NCI-H2029 (cell line): ENCODE measurements at regions not wholly inside any gene's neighbourhood (a gene's known extent, or its start where the extent isn't known, plus 50 kb on each side); places are given as distances from the start of the nearest gene placed in this dataset.

Experiments
- DNase-seq: peaks from one replicate; lab custom pipeline; 2025; lab: John Stamatoyannopoulos, UW

DNA sequence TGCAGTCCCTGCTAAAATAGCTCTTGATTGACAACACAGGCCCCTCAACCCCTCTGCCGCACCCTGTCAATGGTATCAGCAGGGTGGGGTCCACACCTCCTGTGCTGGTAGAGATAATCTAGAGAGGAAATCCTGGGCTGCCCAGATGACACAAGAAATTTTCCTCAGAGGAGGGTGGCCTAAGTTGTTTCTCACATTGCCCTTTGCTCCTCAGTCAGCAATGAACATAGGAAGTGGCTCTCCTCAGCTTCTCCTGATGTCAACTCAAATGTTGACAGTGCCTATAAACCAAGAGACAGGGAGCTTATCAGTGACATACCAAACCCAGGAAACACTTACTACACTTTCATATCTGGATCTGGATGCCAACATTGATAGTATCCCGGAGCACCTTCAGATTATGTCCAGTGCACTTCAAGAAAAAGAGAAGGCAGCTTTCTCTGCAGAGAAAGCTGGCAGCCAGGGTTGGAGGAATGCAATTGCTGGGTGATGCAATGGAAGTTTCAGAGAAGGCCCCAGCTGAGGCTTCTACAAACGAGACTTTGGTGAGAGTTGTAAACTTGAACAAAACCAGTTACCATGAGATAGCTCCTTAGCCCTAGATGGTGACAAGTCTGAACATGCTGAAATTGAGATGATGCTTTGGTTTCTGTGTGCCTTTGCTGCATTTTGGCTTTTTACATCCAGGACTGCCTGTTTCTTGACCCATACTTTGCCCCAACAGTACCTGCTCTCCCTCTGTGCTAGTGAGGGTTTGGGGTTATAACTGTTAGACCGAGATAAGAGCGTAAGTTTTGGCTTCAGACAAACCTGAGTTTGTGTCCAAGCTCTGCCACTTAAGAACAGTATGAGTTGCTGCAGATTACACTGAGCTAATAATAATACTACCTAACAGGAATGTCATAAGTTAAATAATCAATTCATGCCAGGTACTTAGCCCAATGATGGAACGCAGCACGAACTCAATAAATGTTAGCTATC lies 183.5 kb downstream of the NUAK1 start:
- no peak for DNase-seq

DNA sequence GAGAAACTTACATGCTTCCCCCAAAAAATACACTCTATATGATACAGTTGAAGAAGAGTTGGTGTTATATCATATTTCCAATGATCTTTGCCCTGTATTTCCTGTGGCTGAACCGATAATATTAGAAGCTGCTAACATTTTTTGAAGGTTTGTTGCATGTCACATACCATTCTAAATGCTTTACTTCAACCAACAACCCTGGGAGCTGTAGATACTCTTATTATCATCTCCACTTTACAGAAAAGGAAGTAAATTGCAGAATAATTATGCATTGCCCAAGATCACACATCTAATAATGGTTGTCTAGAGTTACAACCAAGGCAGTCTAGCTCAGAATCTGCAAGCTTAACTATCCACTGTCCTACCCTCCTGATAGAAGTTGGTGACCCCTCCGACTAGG lies 182.8 kb downstream of the NUAK1 start:
- no peak for DNase-seq

DNA sequence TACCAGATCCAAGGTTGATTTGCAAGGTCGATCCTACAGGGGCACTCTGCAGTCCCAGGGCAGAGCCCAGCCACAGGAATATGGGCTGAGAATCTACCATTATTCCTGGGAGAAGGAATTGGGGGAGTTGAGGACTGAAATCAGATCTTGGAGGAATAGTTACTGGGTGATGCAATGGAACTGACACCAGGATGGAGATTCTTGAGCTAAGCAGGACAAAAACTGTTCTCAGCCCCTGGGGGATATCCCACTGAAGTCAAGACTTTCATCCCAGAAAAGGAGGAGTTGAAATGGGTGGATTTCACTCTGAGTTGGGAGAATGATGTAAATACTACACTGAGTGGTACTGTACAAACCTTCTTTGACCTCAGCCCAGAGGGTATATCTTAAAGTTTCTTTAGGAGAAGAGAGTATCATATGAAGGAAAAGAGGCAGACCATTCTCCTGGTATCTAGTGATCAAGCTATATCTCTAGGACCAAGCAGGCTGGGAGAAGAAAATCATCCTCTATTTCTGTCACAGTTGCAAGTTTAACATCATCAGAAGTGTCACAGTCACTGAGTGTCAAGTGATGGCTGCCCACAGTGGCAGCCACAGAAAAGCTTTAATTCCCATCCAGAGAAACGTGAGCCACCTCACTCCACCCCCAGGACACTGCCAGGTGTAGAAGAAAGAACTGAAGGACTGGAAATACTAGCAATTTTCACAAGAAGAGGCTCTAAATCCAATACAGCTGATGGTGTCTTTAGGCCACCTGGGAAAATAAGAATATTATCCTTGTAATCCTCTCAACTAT lies 181.9 kb downstream of the NUAK1 start:
- DNase-seq: no peak

DNA sequence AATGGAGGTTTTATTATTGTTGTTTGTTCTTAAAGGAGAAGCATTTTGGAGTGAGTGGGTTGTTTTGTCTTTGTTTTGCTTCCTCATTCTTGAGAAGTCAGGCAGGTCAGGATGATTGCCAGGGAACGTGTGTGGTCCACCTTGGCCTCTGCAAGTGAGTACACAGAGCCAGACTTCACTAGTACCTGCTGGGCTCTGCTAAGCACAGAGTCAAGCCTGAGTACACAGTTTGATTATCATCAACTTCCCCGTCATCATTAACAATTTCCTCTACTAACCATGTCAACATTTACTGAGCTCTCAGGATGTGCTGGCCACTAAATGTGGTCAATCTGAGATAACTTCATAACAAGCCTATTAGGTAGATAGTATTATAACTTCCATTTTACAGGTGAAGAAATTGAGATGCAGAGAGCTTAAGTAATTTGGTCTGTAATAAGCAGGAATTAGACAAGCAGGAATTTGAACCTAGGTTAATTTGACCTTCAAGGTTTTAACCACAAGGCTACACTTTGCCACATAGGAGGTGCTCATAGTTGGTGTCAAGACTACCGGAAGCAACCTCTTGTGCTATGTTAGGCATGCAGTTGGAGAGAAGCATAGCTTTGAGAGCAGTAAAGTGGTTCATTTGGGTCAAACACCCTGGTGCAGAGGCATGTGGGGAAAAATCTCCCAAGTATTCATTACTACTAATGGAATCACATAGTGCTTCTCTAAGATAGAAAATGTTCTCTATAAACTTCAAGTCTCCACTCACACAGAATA lies 178.3 kb downstream of the NUAK1 start:
- peak; percentile 83 for DNase-seq

DNA sequence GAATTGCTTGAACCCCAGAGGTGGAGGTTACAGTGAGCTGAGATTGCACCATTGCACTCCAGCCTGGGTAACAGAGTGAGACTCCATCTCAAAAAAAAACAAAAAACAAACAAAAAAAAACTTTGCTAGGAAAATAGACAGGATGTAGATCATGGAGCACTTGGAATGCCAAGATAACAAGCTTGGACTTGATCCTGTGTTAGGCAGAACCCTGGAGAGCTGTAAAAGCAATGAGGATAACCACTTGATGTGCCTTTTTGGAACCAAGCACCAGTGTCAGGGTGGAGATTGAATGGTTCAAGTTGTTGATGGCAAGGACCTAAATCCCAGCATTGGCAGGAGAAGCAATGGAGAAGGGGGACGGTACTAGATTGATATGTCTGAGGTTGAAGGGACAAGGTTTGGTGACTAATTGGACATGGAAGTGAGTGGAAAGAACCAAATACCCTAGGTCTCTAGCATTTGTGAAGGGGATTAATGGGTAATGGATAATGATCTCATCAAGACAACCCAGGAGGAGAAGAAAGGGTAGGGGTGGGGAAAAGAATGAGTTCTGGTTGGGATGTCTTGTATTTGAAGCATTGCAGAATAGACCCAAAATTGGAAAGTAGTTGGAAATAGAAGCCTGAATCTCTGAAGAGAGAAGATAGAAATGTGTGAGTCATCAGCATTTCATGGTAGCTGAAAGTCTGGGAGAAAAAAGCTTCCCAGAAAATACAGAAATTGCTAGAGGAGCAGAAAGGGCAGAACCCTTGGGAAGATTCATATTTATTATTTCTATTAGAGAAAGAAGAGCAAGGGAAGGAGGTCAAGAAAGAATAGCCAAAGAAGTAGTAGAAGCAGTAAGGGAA lies 176.7 kb downstream of the NUAK1 start:
- DNase-seq: no peak

DNA sequence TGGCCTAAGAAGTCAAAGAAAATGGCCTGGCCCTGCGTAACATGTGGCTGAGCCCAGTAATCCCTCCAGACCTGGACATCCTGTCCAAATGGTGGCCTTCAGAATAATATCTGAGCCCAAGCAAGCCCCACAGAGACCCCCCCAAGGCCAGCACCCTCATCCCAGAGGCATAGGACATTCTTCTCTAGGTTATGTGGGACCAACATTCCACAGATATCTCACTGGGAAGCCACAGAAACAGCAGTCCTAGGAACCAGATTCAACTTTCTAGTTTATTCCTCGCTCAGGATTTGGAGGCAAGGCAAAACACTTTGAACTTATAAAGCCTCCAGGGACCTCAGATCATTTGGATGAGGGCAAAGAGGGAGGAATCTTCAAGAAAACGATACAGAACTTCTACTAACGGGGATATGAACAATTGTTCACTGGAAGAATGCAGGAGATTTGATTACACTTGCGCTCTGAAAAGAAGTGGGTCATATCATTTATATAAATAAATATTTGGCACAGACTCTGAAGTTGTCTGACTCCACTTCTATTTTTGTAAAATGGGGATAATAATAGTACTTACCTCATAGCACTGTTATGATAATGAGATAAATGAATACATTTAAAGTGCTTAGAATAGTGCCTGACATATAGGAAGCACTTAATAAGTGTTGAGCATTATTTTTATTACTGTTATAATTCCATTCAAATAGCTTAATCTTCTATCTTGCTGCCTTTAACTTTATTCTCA lies 171.5 kb downstream of the NUAK1 start:
- DNase-seq: no peak

DNA sequence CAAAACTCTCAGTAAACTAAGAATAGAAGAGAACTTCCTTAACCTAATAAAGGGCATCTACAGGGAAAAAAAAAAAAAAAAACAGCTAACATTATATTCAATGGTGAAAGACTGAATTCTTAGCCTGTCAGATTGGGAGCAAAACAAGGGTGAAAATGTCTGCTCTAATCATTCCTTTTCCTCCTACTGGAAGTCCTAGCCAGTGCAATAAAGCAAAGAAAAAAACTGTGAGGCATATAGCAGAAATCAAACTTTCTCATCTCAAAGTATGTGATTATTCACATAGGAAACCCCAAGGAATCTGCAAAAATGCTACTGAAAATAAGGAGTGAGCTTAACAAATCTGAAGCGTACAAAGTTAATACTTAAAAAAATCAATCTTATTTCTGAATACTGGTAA lies 170.7 kb downstream of the NUAK1 start:
- no peak for DNase-seq

DNA sequence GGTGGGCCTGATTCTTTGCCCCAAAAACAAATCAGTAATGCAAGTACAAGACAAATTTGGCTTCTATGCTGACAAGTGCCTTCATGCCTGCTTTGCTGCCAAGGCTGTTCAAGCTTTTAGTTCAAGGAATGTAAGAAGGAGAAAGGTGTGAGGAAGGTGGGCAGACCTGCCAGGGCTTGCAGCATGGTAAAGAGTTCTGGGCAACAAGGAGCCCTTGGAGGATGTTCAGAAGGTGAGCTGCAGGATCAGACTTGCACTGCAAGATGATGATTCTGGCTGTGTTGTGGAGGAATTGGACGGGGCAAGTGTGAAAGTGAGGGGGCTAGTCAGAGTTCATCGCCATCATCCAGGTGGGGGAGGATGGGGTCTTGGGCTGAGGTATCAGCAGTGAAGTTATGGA lies 167.9 kb downstream of the NUAK1 start:
- DNase-seq: no peak

DNA sequence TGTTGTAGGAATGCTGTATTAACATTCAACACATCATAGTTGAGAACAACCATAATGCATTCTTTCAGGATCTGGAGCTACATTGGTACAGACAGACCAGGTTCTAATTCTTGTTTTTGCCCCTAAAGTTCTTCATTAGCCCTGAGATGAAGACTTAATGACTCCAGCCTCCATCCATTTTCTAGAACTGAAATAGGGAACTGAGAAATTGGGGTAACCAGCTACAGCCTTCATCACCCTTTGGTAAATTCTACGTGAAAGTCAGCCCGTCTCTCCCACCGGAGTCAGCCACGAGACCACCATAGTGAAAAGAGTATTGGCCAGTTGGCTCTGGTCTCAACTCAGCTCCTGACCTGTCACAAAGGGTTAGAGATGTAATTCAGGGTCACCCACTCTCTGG lies 164.0 kb downstream of the NUAK1 start:
- DNase-seq: no peak

DNA sequence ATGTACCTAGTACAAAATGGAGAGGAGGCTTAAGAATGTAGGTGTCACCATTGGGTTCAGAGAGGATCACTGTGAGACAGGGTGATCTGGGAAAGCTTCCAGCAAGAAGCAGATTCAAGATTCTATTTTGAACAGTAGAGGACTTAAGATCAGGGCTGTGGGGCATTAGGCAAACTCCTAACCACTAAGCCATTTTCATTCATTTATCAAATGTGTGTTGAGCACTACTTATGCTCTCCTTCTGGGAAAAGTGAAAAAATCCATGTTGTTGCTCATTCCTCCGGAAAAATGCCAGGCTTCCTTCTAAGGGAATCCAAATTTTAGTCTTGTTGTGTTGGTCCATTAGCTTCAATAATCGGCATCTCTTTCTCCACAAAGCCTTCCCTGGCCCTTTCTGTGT lies 163.4 kb downstream of the NUAK1 start:
- DNase-seq: no peak

DNA sequence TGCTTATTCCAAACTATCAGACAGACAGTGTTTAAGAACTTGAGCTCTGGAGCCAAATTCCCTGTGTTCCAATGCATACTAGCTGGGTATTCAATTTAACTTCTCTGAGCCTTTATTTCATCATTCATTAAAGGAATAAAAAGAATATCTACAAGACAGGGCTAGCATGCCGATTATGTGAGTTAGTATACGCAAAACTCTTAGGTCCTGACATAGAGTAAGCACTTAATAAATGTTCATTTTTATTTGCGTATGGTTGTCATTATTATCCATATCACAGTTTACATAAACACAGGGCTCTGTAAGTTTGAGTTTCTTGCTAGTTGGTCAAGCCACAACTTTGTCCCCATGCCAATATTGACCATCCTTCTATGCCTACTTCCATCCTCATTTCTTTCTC lies 161.5 kb downstream of the NUAK1 start:
- no peak for DNase-seq

DNA sequence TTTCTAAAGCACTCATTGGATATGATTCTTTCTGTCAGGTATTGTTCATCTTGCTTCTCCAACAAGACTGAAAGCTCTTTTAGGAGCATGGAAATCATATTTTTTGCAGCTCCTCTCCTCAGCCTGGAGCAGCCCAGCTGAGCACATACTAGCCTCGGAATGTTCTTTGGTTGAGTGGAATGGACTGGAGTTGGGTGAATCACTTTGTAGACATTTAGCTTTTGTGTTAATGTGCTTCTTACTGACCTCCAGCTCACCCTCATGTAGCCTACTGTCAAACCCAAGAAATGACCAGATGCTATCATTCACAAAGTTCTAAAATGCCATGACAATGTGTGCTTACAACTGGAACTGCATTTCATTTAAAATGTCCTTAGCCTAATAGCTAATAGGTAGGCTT lies 161.1 kb downstream of the NUAK1 start:
- DNase-seq: no peak

DNA sequence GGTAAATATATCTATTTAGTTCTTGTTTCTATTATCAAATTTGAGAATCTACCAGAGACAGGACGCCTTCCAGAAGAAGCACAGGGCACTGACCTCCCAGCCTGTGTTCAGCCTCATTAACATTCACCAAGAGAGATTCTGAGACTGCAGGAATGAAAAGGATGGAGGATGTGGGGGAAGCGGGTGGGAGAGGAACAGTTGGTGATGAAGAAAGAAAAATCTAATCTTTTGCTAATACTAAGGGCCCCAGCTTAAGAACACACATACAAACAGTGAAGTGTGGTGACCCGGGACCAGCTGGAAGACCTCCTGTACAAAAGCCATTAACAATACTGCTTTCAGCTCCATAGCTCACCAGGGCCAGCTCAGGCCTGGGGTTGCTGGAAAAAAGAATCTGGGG lies 160.5 kb downstream of the NUAK1 start:
- DNase-seq: no peak

DNA sequence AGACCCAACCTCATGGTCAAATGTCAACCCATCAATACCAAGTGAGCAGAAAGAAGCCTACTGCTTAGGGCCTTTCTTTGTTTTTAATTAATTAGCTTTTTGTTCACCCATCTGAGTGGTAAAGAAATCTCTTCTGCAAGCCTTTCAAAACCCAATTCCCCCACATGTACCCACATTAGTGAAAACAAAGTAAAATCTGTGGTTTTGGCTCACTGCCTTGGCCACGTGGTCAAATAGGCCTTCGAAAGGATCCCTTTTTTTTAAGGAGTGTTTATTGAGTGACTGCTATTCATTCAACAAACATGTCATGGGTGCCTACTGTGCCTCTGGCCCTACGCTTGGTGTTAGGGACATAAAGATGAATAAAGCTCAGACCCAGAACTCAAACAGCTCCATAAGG lies 160.1 kb downstream of the NUAK1 start:
- no peak for DNase-seq

DNA sequence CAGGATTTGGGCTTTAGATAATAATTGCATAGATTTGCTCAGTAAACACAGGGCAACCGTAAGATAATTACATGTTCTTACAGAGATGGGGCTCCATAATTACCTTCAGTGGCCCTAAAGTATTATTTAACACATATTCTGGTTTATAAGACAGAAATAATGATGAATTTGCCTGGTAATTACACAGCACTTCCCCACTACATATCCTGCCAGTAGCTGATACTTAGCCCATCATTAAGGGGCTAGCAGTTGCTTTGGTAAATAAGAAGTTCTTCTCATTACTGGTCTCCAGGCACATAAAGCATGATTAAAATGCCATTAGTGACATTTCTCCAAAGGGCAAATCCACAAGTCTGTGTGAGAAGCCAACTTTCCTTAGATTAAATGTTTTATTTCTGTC lies 158.7 kb downstream of the NUAK1 start:
- no peak for DNase-seq

DNA sequence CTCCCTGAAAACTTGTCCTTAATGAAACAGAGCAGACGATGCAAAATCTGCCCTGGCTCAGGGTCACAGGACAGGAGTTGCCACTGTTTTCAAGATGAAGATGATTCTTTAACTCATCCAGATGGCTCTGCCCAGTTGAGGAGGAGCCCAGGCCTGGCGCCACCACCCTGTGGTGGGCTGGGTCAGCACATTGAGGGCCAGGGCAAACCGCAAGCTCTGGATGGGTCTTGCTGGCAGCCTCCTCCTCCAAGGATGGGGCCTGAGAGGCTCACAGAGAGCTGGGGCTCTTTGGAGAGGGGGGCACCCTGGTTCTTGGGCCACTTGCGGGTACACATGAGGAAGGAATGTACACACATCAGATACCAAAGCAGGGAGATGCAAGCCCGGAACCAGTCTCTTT lies 158.2 kb downstream of the NUAK1 start:
- DNase-seq: no peak

DNA sequence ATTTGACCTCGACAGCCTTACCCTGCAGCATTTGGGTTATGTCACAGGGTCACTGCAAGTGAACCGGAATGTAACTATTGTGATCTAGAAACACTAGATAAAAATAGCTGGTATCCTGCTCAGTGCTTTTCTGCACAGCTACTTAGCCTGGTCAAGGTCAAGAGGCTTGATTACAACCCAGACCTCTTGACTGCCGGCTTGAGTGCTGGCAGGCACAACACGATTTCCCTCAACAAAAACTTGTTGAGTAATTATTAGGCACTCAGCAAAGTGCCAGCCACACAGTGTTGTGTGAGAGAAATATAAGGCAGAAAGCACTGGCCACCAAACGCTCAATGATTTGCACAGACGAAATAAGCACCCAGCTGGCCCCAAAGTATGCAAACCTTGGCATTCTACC lies 156.7 kb downstream of the NUAK1 start:
- peak; percentile 58 for DNase-seq

DNA sequence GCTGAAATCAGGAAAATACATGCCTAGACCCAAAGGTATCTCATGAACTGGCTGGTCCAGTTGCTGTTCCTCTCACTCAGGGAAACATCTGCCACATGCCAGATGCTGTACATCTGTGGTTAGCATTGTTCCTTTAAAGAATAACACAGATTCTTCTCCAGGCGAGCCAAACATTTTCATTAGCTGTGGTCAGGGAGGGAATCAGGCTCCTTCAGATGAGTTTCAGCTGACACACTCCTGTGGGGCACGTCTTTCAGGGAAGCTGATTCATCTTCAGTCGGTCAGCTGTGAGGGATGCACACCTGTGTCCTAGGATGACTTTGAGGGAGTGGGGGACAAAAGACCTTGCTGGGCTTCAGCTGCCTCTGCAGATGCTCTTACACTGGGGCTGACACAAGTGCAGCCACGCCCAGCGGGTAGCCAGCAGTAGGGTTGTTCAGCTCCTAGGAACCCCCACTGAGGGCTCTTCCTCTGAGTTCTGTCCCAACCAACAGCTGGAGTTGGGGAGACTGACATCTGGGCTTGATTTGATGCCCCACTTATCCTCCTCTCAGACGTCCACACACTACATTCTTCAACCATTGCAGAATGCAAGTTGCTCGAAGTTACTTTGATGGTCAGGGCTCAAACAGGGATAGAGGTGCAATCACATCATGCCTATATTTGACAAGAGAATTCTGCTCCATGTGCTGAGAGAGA lies 155.0 kb downstream of the NUAK1 start:
- no peak for DNase-seq

DNA sequence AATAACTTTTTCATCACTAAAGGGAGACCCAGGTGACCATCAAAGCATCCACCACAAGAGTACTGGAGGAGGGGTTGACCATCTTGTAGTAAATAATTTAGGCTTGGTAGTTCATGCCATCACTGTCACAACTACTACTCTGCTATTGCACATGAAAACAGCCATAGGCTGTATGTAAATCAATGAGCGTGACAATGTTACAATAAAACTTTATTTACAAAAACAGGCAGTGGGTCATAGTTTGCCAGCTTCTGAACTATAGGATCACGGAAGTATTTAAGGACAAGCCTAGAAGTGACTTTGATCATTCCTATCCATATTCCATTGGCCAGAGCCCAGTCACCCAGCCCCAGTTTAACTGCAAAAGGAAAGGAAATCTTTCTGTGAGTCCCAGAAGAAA lies 153.4 kb downstream of the NUAK1 start:
- no peak for DNase-seq
